BJ (cell line): ENCODE measurements at regions not wholly inside any gene's neighbourhood (a gene's known extent, or its start where the extent isn't known, plus 50 kb on each side); places are given as distances from the start of the nearest gene placed in this dataset.

Experiments
- CTCF ChIA-PET: fragments of 350-600 bp; formaldehyde crosslinking; extraction: SDS; loops from one replicate; lab custom pipeline; 2021; ENCODE audit warnings: antibody characterized with exemption, inconsistent platforms; lab: Yijun Ruan, JAX
- POLR2A ChIA-PET: fragments of 300-600 bp; sonication (Branson Sonifier 250); formaldehyde crosslinking; extraction: SDS; loops from one replicate; lab custom pipeline; 2021; ENCODE audit warnings: antibody characterized with exemption; lab: Charles Lee
- DNase-seq: peaks from one replicate; pipeline ENCODE4 v3.0.0-alpha.2; 2011; ENCODE audit warnings: low read depth
- H3K27me3 ChIP-seq: 2 replicates; pipeline ENCODE4 v1.6.0; 2011; ENCODE audit warnings: low read length; ENCODE audit not compliant: control insufficient read depth, insufficient read depth
- H3K36me3 ChIP-seq: 2 replicates; pipeline ENCODE4 v1.5.1; 2011; ENCODE audit warnings: low read length; ENCODE audit not compliant: control insufficient read depth, insufficient read depth
- H3K4me3 ChIP-seq: 2 replicates; pipeline ENCODE4 v1.5.1; 2011; ENCODE audit warnings: low read depth, mild to moderate bottlenecking, control low read depth, low read length
- TF ChIP-seq, protein P1 (sequence below): IDR thresholded peaks from 2 replicates; pipeline ENCODE4 v1.5.1; 2011; ENCODE audit warnings: low read depth, mild to moderate bottlenecking, control low read depth, inconsistent platforms, low read length, moderate library complexity; ENCODE audit not compliant: insufficient read depth

DNA sequence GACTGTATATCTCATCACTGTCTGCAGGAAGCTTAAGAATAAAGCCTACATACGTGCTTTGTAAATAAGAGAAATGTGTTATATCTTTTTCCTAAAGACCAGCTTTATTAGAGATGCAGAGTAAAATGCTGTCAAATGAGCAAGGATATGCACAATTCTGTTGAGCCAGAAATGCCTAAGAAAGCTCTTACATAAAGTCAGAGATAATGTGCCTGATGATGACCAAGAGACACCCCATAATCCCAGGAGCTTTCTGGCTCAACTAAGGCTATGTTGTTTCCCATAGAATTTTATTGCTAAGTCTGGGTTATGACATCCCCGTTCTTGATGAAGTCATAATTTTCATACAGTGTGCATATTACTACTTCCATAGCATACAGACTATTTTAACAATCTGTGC is 209.9 kb downstream of the GALC start:
- Histone ChIP-seq H3K27me3 (no peaks in the 10 kb centered on the region), H3K36me3 (no peaks in the 10 kb centered on the region), H3K4me3 (no peak overlapping the region)
- POLR2A ChIA-PET = no interaction called here
- CTCF ChIA-PET = interaction anchor here (1.5 kb wide), 1 partner anchor 16 kb away, joined by 3 read pairs; no protein-coding TSS in a partner anchor
- TF ChIP-seq, protein P1, sequence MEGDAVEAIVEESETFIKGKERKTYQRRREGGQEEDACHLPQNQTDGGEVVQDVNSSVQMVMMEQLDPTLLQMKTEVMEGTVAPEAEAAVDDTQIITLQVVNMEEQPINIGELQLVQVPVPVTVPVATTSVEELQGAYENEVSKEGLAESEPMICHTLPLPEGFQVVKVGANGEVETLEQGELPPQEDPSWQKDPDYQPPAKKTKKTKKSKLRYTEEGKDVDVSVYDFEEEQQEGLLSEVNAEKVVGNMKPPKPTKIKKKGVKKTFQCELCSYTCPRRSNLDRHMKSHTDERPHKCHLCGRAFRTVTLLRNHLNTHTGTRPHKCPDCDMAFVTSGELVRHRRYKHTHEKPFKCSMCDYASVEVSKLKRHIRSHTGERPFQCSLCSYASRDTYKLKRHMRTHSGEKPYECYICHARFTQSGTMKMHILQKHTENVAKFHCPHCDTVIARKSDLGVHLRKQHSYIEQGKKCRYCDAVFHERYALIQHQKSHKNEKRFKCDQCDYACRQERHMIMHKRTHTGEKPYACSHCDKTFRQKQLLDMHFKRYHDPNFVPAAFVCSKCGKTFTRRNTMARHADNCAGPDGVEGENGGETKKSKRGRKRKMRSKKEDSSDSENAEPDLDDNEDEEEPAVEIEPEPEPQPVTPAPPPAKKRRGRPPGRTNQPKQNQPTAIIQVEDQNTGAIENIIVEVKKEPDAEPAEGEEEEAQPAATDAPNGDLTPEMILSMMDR = no peak
- no peak for DNase-seq

DNA sequence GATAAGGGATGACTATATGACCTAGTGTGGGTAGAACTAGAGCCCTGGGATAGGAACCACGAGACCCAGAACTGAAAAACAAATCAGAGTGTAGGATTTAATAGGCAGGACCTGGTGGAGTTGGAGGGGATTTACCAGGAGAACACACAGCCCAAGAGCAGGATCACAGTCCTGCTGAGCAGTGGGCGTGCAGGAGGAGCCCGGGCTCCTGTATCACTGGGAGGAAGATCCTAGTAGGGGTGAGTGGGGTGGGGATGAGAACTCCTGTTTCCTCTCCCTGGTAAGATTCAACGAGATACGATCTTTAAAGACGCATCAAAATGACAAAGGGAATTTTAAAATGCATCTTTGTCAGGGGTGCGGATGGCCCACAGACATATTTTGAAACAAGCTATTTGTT is 220.1 kb downstream of the GALC start:
- Histone ChIP-seq H3K36me3 (no peaks in the 10 kb centered on the region), H3K27me3 (no peaks in the 10 kb centered on the region), H3K4me3 (no peak overlapping the region)
- no peak for DNase-seq
- ChIA-PET CTCF (no interaction called here), POLR2A (no interaction called here)
- TF ChIP-seq, protein P1 = no peak

DNA sequence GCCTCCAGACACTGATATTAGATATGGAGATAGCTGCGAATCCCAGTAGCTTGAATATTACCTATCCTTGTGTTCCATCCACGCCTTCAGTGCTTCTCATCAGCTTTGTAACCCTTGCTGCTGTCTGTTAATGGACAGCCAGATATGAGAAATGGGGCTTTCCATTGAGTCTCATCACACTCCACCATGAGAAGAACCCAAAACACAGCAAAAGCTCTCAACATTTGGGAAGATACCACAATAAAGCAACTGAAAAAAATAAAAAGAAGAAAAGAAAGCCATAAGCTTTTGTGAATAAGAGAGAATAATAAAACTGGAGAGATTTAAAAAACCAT is 225.4 kb downstream of the GALC start:
- ChIA-PET POLR2A (no interaction called here), CTCF (no interaction called here)
- Histone ChIP-seq H3K36me3 (no peaks in the 10 kb centered on the region), H3K4me3 (no peak overlapping the region), H3K27me3 (no peaks in the 10 kb centered on the region)
- DNase-seq = no peak
- TF ChIP-seq, protein P1 = no peak

DNA sequence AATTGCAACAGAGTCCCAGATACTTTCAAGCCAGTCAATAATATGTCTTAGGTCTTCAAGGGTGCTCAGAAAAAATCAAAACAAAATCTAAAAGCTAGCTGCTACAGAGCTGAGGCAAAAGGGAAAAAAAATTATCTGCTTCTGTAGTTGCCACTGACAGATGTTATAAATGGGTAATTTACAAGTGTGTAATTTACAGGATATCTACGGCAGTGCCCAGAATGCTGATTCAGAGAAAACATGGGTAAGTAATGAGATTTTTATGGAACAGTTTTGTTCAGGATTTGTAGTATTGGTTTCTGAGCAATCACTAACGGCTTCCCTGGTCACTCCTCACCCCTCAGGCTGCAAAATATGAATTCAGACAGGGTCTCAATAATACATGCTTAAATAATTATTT is 234.1 kb downstream of the GALC start:
- H3K4me3 ChIP-seq = no peak overlapping the region
- ChIA-PET POLR2A (no interaction called here), CTCF (interaction anchor here (0.6 kb wide), 1 partner anchor 38 kb away, joined by 4 read pairs; no protein-coding TSS in a partner anchor)
- no peak for DNase-seq
- H3K27me3 ChIP-seq = no peaks in the 10 kb centered on the region
- TF ChIP-seq, protein P1 = no peak
- H3K36me3 ChIP-seq = no peaks in the 10 kb centered on the region

DNA sequence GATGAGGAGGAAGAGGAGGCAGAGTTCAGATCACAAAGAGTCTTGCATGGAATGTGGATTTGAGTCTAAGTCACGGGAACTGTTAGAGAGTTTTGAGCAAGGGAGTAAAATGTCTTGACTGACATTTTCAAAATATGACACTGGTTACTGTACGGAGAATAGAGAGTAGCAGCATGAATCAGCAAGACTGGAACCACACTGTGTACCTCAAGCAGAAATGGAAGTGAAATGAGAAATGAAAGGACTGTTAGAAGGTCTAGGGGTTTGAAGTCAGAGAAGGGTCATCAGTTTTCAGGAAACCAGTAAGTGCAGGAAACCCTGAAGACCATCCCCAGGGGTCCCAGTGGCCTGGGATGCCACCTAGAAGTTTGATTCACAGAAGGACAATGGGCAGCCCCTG is 236.3 kb downstream of the GALC start:
- TF ChIP-seq, protein P1 = no peak
- ChIA-PET POLR2A (no interaction called here), CTCF (interaction anchor here (0.9 kb wide), 1 partner anchor 140 kb away, joined by 3 read pairs; no protein-coding TSS in a partner anchor)
- no peak for DNase-seq
- no peak overlapping the region for H3K4me3 ChIP-seq
- H3K36me3 ChIP-seq = no peaks in the 10 kb centered on the region
- no peaks in the 10 kb centered on the region for H3K27me3 ChIP-seq
